OCI-LY7 (cell line): ENCODE measurements at regions not wholly inside any gene's neighbourhood (a gene's known extent, or its start where the extent isn't known, plus 50 kb on each side); places are given as distances from the start of the nearest gene placed in this dataset.

Experiments
- CTCF ChIP-seq: fragments of 200-600 bp; sonication (generic); conservative IDR thresholded peaks from 2 replicates; pipeline ENCODE4 v1.5.1; 2014; ENCODE audit warnings: mild to moderate bottlenecking, antibody characterized with exemption, low read length, moderate library complexity, mixed read lengths
- EZH2phosphoT487 ChIP-seq: fragments of 200-600 bp; sonication (generic); IDR thresholded peaks from 2 replicates; pipeline ENCODE4 v1.6.1; 2018; ENCODE audit warnings: low read depth, borderline replicate concordance, mild to moderate bottlenecking, mixed run types, antibody characterized with exemption, low read length, moderate library complexity, mixed read lengths

GRCh38 chr9:107706701-107707427 lies 217.3 kb upstream of the KLF4 start:
- TF ChIP-seq CTCF, result no peak
- no peak for TF ChIP-seq EZH2phosphoT487
